Activated T-cell treated with anti-CD3 and anti-CD28 coated beads, Interleukin-2, amount 50 U/mL, for 1 hour (primary cell): ENCODE measurements at regions not wholly inside any gene's neighbourhood (a gene's known extent, or its start where the extent isn't known, plus 50 kb on each side); places are given as distances from the start of the nearest gene placed in this dataset.

ENCODE experiments used
- DNase-seq: peaks from one replicate; pipeline ENCODE4 v3.0.0-alpha.2; 2020

DNA sequence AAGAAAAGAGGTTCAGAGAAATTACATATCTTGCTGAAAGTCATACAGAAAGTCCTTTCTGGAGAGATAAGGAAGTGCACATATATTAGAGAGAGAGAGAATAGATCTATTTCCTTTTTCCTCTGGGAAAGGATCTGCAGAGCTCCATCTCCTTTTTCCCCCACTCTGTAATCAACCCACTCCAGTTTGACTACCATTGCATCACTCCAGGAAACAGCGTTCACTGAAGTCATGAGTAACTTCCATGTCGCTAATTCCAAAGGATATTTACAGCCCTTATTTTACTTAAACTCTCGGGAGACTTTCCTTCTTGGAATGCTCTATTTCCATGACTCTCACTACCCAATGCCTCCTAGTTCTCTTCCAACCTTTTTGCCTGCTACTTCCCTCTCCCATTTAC is 72.5 kb upstream of the PARP11 start:
- DNase-seq: no peak

DNA sequence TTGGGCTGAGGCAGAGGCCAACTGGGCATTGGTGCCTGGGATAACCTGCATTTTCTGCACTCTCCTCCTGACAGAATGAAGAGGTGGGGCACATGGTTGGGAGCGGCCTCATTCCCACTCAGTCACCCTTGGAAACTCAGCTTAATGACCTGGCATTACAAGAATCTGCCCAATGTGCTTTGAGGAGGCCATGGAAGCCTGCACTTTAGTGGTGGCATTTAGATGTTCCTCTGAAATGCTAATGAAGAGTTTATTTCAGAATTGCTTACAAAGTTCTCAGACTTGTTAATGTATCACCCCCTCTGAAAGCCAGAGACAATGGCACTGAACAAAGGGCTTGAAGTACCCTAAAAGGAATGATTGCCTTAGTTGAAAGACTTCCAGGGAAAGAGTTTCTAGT is 71.4 kb upstream of the PARP11 start:
- DNase-seq: no peak

DNA sequence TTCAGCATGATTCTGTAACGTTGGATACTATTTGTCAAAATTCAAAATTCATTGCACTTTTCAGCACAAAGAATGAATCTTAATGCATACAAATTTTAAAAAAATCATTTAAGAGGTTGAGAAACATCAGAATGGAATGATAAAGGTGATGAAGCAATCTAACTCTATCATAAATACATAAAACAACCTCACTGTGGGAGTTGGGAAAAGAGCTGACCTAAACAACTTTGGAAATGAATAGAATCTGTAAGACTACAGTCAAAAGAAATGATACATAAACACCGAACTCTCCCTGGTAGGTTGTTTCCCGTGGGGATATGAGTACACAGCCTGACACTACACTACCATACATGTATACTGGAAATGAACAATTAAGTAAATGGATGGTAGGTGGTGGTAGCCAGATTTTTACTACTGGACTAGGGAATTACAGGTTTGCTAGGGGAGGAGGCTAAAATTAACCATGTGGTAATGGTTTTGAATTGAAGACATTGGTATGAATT is 64.9 kb upstream of the PARP11 start:
- no peak for DNase-seq

DNA sequence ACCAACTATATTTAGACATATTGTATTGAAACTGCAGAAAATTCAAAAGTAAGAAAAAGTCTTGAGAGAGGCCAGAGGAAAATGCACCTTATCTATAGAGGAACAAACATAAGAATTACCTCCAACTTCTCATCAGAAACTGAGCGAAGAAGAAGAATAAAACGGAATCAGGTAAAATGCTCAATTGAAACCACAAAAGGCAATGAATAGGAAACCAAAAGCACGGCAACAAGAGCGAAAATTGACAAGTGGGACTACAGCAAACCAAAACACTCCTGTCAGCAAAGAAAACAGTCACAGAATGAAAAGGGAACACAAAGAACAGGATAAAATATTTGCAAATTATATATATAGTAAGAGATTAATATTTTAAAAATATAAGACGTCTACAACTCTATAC is 61.9 kb upstream of the PARP11 start:
- no peak for DNase-seq

DNA sequence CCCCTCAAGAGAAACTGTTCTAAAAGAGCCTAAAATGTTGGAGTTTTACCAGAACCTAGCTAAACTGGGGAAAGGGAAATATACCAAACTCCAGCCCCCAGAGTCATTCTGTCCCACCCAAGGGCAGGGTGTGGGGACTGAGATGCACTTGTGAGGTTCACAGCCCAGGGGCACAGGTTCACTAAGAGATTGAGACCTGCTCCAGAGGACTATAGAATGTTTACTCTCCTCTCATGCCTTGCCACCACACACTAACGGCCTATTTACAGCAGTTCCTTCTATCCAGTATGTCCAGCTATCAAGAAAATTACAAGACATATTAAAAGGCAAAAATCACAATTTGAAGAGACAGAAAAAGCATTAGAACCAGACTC is 60.6 kb upstream of the PARP11 start:
- DNase-seq: no peak

DNA sequence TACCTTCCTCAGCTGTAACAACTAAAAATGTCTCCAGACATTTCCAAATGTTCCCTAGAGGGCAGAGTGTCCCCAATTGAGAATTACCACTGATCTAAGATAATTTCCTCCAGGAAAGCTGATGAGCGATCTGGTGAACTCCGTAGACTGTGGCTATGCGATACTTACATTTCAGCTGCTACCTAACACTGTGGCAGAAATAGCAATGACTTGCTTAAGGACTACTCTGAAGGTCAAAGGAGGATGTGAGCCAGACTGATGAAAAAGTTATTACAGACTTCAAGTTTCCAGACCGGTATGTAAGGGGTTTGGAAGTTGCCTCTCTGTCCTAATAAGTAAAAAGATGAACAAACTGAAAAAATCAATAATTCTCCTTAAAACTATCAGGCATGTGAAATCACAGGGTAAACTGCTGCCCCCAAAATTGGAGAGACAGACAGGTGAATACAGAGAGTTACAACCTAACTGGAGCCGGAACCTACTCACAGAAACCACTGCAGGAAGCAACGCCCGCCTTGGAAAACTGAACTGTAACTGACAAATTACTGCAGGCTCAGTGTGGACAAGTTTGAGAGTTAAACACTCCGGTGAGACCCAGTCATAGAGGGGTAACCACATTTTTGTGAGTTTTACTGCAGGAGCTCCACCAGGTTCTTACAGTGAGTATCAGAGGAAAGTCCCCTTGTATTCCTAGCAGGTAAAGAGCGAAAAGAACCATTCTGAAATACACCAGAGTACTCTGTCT is 60.0 kb upstream of the PARP11 start:
- no peak for DNase-seq

DNA sequence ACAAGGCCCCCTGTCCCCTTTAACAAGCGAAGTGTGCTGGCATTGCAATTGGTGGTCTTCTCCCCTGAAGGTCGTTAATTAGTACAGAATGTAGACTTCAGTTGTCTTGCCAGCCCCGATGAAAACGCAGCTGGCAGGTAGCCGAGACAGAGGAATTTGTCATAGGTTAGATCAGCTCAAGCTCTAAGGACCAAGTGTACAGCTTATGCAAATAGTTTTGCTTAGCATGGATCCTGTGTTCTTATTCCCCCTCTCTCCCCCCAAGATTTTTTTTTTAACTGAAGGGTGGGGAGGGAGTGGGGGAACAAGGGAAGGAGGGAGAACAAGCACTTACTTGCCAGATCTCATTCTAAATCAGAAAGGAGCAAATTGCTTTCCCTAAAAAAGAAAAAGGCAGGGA is 58.6 kb upstream of the PARP11 start:
- no peak for DNase-seq

DNA sequence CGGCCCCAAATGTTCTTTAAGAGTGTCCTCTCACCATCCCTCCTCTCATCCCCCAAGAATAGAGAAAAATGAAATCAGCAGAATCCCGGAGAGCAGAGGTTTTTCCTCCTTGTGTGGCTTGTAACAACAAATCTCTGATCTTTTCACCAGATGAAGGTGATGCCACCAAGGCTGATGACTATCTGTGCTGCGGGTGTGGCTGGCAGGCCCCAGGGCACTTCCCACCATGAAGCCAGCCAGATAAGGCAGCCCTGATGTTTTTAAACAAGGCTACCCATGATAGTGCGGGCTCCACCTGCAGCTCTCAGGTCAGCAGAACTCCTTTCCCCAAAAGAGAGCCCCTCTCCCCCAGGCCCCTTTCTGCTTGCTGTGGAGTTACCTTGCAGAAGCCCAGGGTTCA is 58.0 kb upstream of the PARP11 start:
- DNase-seq: peak; percentile 44

DNA sequence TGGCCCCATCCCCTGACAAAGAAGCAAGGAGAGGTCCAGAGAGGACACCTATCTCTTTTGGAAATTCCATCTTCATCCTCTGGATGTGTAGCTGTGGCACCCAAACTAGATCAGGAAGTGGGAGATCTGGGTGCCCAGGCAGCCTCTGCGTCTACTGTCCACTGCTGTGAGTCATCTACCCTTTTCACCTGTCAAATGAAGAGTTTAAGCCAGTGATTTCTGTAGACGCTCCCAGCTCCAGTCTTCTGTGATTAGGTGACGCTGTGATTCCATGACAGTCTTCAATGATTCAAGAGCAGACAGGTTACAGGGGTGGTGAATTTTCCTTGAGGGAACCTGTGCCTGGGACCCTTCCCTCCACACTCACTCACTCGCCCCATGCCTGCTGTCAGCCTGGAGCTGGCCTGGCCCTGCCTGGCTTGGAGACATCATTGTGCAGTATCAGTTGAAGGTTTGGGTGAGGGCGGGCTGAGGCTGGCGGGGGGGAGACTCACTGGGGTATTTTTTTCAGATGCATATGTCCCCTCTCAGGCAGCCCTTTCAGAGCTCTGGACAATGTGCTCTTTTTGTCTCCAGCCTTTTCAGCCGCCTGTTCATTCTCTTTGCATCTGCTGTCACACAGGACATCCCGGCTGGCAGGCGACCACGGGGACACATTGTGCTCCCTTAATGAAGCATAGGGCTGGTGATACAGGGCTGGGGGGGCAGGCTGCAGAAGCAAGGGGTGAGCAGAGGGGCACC is 56.8 kb upstream of the PARP11 start:
- no peak for DNase-seq

DNA sequence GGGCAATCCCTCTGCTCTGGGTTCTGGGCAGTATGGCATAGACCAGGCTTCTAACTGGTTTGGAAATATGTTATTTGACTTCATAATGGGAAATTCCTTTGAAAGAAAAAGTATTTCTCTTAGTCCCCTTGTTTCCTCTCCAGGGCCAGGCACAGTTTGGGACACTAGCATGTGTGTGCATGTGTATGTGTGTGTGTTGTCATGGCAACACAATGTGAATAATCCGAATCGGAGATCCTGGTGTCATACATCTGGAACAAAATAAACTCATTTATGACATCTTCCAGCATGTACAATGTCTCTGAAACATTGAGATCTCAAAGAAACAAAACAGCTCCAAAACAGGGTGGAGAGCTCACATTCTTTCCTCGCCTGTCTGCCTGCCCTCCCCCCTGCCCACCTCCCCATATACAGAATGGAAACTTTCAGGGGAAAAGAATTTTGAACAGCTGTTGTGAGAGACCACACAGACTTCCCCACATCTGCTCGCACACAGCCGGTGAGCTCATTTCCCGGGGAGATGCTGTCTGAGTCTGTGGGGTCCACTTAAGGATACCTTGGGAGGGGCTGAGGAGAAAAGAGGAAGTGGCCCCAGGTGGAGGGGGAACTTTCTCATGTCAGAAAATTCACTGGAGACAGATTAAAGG is 55.5 kb upstream of the PARP11 start:
- no peak for DNase-seq

DNA sequence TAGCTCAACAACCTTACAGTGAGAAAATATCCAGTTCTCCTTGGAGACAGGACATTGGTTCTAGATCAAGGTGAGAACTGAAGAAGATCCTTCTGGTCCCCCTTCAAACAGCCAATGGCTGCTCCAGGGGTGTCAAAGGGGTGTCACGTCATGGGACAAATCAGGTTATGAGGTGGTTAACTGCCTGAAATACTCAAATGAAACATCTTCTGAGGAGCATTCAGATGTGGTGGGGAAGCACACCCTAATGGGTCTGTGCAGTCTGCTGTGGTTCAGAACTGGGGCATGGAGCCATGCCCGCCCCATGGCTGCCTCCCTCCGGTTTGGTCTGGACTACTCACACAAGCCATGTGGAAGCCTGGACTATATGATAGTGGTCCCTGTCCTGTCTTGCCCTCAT is 52.4 kb upstream of the PARP11 start:
- DNase-seq: no peak

DNA sequence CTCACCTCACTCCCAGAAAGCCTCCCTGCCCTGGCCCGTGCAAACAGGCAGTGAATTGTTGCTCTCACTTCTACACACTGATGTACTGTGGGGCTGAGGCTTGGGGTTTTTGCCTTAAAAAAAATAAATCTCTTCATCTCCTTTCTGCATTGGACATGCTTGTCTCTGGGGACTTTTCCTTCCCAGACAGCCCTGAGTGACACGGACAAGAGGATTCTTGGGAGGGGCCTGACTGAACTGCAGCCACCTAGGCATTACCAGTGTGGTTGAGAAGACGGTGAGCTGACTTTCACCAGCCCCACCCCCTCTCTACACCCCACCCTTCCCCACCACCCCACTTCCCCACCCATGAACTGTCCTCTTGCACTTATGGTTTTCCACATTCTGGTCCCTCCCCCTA is 51.6 kb upstream of the PARP11 start:
- no peak for DNase-seq

DNA sequence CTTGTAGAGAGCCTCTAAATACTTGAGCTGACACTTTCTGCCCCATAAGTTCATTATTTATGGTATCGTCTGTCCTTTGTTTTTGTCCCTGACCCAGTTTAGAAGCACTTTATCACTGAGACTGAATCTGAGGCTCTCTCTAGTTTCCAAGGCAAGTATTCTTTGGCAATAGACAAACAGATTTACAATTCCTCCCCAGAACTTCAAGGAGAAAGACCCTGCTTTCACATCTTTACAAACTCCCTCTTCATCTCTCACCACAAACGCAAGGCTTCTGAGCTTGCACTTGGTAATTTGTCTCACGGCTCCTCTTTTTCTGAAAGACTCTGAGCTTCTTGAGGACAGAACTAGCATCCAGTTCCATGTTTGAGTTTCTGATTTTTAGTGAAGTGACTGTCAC is 49.8 kb upstream of the PARP11 start:
- no peak for DNase-seq
